ENCODE measurements at regions not wholly inside any gene's neighbourhood (a gene's known extent, or its start where the extent isn't known, plus 50 kb on each side); places are given as distances from the start of the nearest gene placed in this dataset.

DNA sequence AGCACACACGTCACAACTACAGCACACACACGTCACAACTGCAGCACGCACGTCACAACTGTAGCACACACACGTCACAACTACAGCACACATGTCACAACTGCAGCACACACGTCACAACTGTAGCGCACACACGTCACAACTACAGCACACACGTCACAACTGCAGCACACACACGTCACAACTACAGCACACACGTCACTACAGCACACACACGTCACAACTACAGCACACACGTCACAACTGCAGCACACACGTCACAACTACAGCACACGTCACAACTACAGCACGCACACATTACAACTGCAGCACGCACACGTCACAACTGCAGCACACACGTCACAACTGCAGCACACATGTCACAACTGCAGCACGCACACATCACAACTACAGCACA is 322.6 kb upstream of the AJAP1 start:
- no peaks in the 10 kb centered on the region for H3K9me3 ChIP-seq
- no peak for DNase-seq
- intact Hi-C loops (cut with DNase I), result no loop called here
- no peak for ATAC-seq
- H3K27ac ChIP-seq, result no peak overlapping the region
- H3K4me3 ChIP-seq, result no peak overlapping the region
- no peaks in the 10 kb centered on the region for H3K4me1 ChIP-seq
- H3K36me3 ChIP-seq, result no peaks in the 10 kb centered on the region
- TF ChIP-seq, protein P1, sequence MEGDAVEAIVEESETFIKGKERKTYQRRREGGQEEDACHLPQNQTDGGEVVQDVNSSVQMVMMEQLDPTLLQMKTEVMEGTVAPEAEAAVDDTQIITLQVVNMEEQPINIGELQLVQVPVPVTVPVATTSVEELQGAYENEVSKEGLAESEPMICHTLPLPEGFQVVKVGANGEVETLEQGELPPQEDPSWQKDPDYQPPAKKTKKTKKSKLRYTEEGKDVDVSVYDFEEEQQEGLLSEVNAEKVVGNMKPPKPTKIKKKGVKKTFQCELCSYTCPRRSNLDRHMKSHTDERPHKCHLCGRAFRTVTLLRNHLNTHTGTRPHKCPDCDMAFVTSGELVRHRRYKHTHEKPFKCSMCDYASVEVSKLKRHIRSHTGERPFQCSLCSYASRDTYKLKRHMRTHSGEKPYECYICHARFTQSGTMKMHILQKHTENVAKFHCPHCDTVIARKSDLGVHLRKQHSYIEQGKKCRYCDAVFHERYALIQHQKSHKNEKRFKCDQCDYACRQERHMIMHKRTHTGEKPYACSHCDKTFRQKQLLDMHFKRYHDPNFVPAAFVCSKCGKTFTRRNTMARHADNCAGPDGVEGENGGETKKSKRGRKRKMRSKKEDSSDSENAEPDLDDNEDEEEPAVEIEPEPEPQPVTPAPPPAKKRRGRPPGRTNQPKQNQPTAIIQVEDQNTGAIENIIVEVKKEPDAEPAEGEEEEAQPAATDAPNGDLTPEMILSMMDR (IDR thresholded peaks at IDR 0.05), result no peak
- TF ChIP-seq POLR2A (IDR thresholded peaks at IDR 0.05), result no peak
- 70% methylated on average over 18 of the region's 20 CpGs for WGBS (ENCODE audit: insufficient coverage, low coverage, low lambda C conversion rate, missing lambda C conversion rate)
- H3K27me3 ChIP-seq, result no peaks in the 10 kb centered on the region

DNA sequence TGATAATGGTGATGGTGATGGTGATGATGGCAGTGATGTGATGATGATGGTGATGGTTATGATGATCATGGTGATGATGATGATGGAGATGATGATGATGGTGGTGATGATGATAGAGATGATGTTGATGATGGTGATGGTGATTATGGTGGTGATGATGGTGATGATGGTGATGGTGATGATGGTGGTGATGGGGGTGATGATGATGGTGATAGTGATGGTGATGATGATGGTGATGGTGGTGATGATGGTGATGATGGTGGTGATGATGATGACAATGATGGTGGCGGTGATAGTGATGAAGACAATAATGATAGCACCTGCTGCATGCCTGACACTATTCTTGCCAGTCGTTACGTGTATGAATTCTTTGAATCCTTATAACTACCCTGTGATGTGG is 317.9 kb upstream of the AJAP1 start:
- TF ChIP-seq POLR2A (IDR thresholded peaks at IDR 0.05), result no peak
- TF ChIP-seq, protein P1 (IDR thresholded peaks at IDR 0.05), result no peak
- intact Hi-C loops (cut with DNase I), result no loop called here

DNA sequence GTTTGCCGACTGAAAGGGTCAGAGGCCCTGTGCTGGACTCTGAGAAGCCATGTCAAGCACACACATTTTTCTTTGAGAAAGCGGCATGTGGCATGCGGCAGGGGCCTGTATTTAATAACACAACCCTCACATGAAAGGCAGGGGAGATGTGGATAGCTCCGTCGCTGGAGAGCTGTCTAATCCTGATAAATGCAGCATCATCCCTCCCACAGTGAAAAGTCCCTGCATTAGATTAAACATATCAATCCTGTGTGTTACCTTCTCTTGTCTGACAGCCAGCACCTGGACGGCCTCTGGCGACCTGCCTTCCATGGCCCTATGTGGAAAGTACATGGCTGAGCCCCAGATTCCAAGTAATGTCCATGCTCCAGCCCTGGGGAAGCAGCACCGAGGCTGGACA is 313.0 kb upstream of the AJAP1 start:
- H3K9me3 ChIP-seq, result no peaks in the 10 kb centered on the region
- DNase-seq (no peak), ATAC-seq (no peak)
- H3K36me3 ChIP-seq, result no peaks in the 10 kb centered on the region
- H3K4me3 ChIP-seq, result no peak overlapping the region
- no peaks in the 10 kb centered on the region for H3K4me1 ChIP-seq
- WGBS (ENCODE audit: insufficient coverage, low coverage, low lambda C conversion rate, missing lambda C conversion rate), result 66% methylated on average over 5 of the region's 8 CpGs
- intact Hi-C loops (cut with DNase I), result no loop called here
- no peak overlapping the region for H3K27ac ChIP-seq
- TF ChIP-seq, protein P1 (IDR thresholded peaks at IDR 0.05), result no peak
- no peak for TF ChIP-seq POLR2A (IDR thresholded peaks at IDR 0.05)
- no peaks in the 10 kb centered on the region for H3K27me3 ChIP-seq

More for the DNA sequence above, 317.9 kb upstream of the AJAP1 start:
- H3K27ac ChIP-seq, result no peak overlapping the region
- H3K9me3 ChIP-seq, result no peaks in the 10 kb centered on the region
- H3K4me1 ChIP-seq, result no peaks in the 10 kb centered on the region
- no peaks in the 10 kb centered on the region for H3K36me3 ChIP-seq
- ATAC-seq (no peak), DNase-seq (no peak)
- 40% methylated on average over 1 of the region's 3 CpGs for WGBS (ENCODE audit: insufficient coverage, low coverage, low lambda C conversion rate, missing lambda C conversion rate)
- no peaks in the 10 kb centered on the region for H3K27me3 ChIP-seq
- no peak overlapping the region for H3K4me3 ChIP-seq

DNA sequence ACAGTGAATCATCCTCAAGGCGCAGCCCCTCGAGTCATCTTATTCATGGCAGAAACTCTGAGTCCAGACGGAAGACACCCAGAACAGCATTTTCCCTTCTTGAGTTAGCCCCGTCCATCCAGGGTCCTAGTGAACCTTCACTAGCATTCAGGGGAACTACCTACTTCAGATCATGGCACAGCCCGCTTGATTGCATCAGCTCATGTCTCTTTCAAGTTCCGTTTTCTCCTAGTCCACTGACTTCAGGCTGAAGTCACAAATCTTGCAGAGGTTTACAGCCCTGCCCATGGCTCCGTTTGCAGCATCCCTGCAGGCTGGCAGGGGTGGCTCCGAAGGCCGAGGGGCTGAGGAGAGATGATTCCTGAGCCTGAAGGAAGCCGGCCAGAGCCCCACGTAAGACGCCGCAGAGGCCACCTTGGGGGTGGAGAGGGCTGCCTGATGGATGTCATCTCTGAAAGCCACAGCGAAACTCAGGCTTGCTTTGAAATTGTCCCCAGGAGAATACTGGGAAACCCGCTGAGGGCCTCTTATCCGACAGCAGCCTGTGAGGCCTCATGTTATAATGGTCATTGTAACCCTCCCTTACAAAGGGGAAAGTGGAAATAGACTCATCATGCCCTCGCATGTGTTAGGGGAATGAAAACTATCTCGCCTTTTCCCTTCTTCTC is 310.2 kb upstream of the AJAP1 start:
- no peaks in the 10 kb centered on the region for H3K4me1 ChIP-seq
- ATAC-seq (no peak), DNase-seq (no peak)
- 59% methylated on average over 8 of the region's 18 CpGs for WGBS (ENCODE audit: insufficient coverage, low coverage, low lambda C conversion rate, missing lambda C conversion rate)
- TF ChIP-seq, protein P1 (IDR thresholded peaks at IDR 0.05), result no peak
- TF ChIP-seq POLR2A (IDR thresholded peaks at IDR 0.05), result no peak
- H3K9me3 ChIP-seq, result no peaks in the 10 kb centered on the region
- no peak overlapping the region for H3K27ac ChIP-seq
- H3K27me3 ChIP-seq, result no peaks in the 10 kb centered on the region
- no peak overlapping the region for H3K4me3 ChIP-seq
- intact Hi-C loops (cut with DNase I), result no loop called here
- H3K36me3 ChIP-seq, result no peaks in the 10 kb centered on the region

DNA sequence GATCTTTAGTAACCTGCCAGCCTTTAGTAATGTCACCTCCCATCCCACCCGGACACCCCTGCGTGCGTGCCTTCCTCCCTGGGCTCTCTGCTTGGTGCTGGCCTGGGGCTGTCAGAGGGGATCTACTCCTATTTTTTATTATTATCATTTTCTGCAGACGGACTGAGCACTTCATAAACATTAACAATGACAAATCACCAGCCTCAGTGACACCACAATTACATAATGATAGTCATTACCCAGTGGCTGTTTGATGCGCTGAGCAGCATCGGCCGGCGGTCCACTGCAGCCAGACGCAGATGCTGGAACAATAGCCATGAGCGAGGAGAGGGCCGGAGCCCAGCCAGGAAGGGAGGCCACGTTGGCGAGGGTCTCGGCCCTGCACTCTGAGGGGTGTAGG is 309.3 kb upstream of the AJAP1 start:
- no peak overlapping the region for H3K27ac ChIP-seq
- no peaks in the 10 kb centered on the region for H3K4me1 ChIP-seq
- intact Hi-C loops (cut with DNase I), result no loop called here
- WGBS (ENCODE audit: insufficient coverage, low coverage, low lambda C conversion rate, missing lambda C conversion rate), result 64% methylated on average over 9 of the region's 14 CpGs
- no peak for TF ChIP-seq POLR2A (IDR thresholded peaks at IDR 0.05)
- TF ChIP-seq, protein P1 (IDR thresholded peaks at IDR 0.05), result no peak
- H3K36me3 ChIP-seq, result no peaks in the 10 kb centered on the region
- ATAC-seq (no peak), DNase-seq (no peak)
- no peaks in the 10 kb centered on the region for H3K27me3 ChIP-seq
- no peak overlapping the region for H3K4me3 ChIP-seq
- no peaks in the 10 kb centered on the region for H3K9me3 ChIP-seq

Measured in right lobe of liver (tissue), 6 donors.